ENCODE measurements at regions not wholly inside any gene's neighbourhood (a gene's known extent, or its start where the extent isn't known, plus 50 kb on each side); places are given as distances from the start of the nearest gene placed in this dataset.

DNA sequence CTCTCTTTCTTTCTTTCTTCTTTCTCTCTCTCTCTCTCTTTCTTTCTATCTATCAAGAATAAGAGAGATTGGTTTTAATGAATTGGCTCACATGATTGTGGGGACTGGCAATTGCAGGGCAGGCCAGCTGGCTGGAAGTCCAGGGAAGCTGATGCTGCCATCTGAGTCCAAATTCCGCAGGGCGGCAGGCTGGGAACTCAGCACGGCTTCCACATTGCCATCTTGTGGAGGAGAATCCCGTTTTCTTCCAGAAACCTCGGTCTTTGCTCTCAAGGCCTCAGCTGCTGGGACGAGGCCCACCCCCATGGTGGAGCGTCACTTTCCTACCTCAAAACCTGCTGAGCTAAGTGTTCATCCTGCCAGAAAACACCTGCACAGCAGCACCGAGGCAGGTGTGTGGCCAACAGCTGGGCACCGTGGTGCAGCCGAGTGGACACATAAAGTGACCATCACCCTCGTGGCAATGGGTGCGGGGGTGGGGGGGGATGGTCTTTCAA lies 58.8 kb upstream of the SLCO4A1 start:
- TF ChIP-seq, protein P1, sequence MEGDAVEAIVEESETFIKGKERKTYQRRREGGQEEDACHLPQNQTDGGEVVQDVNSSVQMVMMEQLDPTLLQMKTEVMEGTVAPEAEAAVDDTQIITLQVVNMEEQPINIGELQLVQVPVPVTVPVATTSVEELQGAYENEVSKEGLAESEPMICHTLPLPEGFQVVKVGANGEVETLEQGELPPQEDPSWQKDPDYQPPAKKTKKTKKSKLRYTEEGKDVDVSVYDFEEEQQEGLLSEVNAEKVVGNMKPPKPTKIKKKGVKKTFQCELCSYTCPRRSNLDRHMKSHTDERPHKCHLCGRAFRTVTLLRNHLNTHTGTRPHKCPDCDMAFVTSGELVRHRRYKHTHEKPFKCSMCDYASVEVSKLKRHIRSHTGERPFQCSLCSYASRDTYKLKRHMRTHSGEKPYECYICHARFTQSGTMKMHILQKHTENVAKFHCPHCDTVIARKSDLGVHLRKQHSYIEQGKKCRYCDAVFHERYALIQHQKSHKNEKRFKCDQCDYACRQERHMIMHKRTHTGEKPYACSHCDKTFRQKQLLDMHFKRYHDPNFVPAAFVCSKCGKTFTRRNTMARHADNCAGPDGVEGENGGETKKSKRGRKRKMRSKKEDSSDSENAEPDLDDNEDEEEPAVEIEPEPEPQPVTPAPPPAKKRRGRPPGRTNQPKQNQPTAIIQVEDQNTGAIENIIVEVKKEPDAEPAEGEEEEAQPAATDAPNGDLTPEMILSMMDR (IDR thresholded peaks at IDR 0.05) = no peak
- TF ChIP-seq POLR2AphosphoS5 (IDR thresholded peaks at IDR 0.05; ENCODE audit: low read depth, low read length) = no peak
- TF ChIP-seq, protein P2, sequence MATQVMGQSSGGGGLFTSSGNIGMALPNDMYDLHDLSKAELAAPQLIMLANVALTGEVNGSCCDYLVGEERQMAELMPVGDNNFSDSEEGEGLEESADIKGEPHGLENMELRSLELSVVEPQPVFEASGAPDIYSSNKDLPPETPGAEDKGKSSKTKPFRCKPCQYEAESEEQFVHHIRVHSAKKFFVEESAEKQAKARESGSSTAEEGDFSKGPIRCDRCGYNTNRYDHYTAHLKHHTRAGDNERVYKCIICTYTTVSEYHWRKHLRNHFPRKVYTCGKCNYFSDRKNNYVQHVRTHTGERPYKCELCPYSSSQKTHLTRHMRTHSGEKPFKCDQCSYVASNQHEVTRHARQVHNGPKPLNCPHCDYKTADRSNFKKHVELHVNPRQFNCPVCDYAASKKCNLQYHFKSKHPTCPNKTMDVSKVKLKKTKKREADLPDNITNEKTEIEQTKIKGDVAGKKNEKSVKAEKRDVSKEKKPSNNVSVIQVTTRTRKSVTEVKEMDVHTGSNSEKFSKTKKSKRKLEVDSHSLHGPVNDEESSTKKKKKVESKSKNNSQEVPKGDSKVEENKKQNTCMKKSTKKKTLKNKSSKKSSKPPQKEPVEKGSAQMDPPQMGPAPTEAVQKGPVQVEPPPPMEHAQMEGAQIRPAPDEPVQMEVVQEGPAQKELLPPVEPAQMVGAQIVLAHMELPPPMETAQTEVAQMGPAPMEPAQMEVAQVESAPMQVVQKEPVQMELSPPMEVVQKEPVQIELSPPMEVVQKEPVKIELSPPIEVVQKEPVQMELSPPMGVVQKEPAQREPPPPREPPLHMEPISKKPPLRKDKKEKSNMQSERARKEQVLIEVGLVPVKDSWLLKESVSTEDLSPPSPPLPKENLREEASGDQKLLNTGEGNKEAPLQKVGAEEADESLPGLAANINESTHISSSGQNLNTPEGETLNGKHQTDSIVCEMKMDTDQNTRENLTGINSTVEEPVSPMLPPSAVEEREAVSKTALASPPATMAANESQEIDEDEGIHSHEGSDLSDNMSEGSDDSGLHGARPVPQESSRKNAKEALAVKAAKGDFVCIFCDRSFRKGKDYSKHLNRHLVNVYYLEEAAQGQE (IDR thresholded peaks at IDR 0.05; ENCODE audit: insufficient read depth in 1 of 2, low read depth in 2 of 2, low read length in 1 of 2) = no peak
